ENCODE measurements at regions not wholly inside any gene's neighbourhood (a gene's known extent, or its start where the extent isn't known, plus 50 kb on each side); places are given as distances from the start of the nearest gene placed in this dataset.

- peaks cover 0 to 9% (median 0%) of the 10 kb centered on the region in 9 donors for H3K4me1 ChIP-seq
- DNase-seq (no peak), ATAC-seq (peak in 2 of 8 donors; percentile 37 to 48)
- no peaks in the 10 kb centered on the region for H3K36me3 ChIP-seq
- 77 to 79% methylated on average over 6 of the region's 6 CpGs for WGBS, 2 donors
- TF ChIP-seq CTCF (IDR thresholded peaks at IDR 0.05) = no peak
- H3K4me3 ChIP-seq = no peak overlapping the region
- peaks cover 0 to 1% (median 0%) of the 10 kb centered on the region in 11 donors for H3K9me3 ChIP-seq
- no peak overlapping the region for H3K27ac ChIP-seq
- intact Hi-C loops (cut with DNase I) = no loop called here
- no peaks in the 10 kb centered on the region for H3K27me3 ChIP-seq
Measured at GRCh38 chr1:82837766-82838465, 1037.2 kb downstream of the ADGRL2 start.

- intact Hi-C loops (cut with DNase I) = no loop called here
- TF ChIP-seq CTCF (IDR thresholded peaks at IDR 0.05) = no peak
- Histone ChIP-seq H3K27me3 (no peaks in the 10 kb centered on the region), H3K27ac (no peak overlapping the region), H3K4me3 (no peak overlapping the region), H3K4me1 (peaks cover 0 to 9% (median 0%) of the 10 kb centered on the region in 9 donors), H3K9me3 (peaks cover 0 to 5% (median 0%) of the 10 kb centered on the region in 11 donors), H3K36me3 (no peaks in the 10 kb centered on the region)
- WGBS, 2 donors = 76 to 84% methylated on average over 4 of the region's 4 CpGs
- DNase-seq = no peak
- no peak for ATAC-seq
Measured at GRCh38 chr1:82836973-82837680, 1036.4 kb downstream of the ADGRL2 start.

GRCh38 chr1:82836213-82836972 lies 1035.7 kb downstream of the ADGRL2 start:
- H3K4me3 ChIP-seq = no peak overlapping the region
- no peaks in the 10 kb centered on the region for H3K36me3 ChIP-seq
- WGBS, 2 donors = 80 to 83% methylated on average over 7 of the region's 7 CpGs
- no peak overlapping the region for H3K27ac ChIP-seq
- peaks cover 0 to 5% (median 0%) of the 10 kb centered on the region in 11 donors for H3K9me3 ChIP-seq
- no peak for DNase-seq
- H3K4me1 ChIP-seq = peaks cover 0 to 9% (median 0%) of the 10 kb centered on the region in 9 donors
- no peaks in the 10 kb centered on the region for H3K27me3 ChIP-seq
- intact Hi-C loops (cut with DNase I) = no loop called here
- TF ChIP-seq CTCF (IDR thresholded peaks at IDR 0.05) = no peak
- ATAC-seq = no peak

- no peak overlapping the region for H3K27ac ChIP-seq
- 87 to 89% methylated on average over 6 of the region's 6 CpGs for WGBS, 2 donors
- no peak overlapping the region for H3K4me3 ChIP-seq
- peaks cover 0 to 5% (median 0%) of the 10 kb centered on the region in 11 donors for H3K9me3 ChIP-seq
- intact Hi-C loops (cut with DNase I) = no loop called here
- no peak for DNase-seq
- no peak for TF ChIP-seq CTCF (IDR thresholded peaks at IDR 0.05)
- H3K4me1 ChIP-seq = no peaks in the 10 kb centered on the region
- no peaks in the 10 kb centered on the region for H3K27me3 ChIP-seq
- ATAC-seq = no peak
- H3K36me3 ChIP-seq = no peaks in the 10 kb centered on the region
Measured at GRCh38 chr1:82830690-82831380, 1030.1 kb downstream of the ADGRL2 start.
